ENCODE measurements at regions not wholly inside any gene's neighbourhood (a gene's known extent, or its start where the extent isn't known, plus 50 kb on each side); places are given as distances from the start of the nearest gene placed in this dataset.
"Not testable (repeated sequence)": the region's sequence is repeated elsewhere in the genome, so short reads cannot be mapped to it uniquely, and the experiment has no call there.

GRCh38 chr13:83722443-83722842, 159.8 kb downstream of the SLITRK1 start:
- no peak for DNase-seq

DNA sequence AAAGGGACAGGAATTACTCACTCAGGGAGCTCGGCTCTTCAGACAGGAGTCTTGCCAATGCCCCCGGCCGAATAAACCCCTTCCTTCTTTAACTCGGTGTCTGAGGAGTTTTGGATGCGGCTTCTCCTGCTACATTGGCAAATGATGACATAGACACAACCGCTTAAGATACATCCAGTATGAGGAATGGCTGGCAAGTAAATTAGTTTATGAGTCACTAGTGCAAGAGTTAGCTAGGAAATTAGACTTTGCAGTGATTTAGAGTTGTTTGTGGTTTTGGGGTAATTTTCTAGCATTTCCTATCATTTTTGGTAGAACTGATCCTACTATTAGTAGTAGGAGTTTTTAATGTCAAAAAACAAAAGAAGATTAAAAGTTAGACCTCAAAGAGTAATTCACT, 166.2 kb downstream of the SLITRK1 start:
- DNase-seq: no peak

DNA sequence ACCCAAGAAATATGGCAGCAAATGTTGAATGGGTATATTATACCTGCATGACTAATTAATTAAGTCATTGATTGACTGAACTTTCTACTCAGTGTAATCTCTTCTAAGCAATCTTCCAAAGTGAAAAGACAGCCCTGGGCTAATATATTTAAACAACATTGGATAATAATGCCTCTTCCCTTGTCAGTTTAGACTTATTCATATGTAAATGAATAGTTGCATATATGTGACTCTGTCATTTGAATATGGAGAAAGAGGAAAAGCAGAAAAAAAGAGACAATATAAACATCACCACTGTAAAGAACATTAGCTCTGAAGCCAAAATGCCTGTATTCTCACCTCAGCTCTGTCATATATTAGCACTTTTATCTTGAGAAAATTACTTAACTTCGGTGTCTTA, 168.0 kb downstream of the SLITRK1 start:
- DNase-seq: no peak

DNA sequence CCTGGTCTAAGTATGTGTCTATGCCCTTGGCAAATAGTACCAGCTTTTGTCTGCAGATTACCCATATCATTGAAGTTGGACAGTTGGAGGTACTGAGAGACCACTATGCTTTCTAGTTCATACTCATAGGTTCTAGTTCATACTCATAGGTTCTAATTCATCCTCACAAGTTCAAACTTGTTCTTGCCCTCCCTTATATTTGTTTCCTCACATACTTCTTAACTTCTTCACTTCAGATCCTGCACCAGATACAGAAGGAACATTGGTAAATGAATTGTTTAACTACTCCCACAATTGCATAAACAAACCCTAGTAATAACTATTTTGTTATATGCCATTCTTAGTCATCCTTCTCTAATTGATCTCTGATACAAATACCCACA, 172.2 kb downstream of the SLITRK1 start:
- no peak for DNase-seq

DNA sequence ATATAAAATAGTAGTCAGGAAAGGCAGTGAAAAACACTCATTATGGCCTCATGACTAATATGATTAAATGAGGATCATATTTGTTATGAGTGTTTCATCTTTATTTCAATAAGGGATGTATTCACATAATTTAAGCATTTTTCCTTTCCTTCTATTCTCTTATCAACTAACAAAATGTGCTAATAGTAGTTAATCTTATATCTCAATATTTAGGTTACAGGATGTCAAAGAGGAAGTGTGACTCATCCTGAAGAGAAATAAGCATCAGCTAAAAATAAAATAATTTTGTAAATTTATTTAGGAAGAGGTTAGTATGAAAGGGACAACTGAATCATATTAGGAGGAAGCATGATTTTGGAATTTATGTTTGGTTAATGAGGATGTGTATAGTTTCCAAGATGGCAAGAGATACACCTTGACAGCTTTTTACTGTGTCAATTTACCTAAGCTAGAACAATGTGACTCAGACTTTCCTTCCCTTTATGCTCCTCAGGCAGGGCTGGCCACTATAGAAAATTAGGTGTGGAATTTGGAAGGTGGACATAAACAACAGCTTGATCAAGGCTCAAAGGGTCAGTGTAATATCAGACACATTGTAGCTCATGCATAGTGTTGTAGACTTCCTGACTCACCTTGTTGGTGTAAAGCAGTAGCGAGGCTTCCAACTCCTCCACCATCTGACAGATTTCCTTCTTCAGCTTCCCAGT, 172.7 kb downstream of the SLITRK1 start:
- no peak for DNase-seq

DNA sequence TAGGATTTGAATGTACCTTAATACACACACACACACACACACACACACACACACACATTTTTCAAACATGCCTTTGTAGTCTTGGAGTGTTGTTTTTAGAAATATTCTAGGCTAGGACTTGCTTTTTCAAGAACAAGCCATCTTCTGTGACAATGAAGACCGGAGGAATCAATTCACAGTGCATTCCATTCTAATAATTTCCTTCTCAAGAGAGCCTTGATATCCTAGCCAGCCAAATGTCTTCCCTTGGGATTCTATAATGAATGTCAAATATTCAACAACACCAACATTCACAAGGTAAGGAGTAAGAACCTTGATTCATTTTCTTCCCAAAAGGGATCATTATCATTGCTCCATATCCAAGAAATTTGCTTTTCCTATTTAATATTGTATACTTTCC, 180.3 kb downstream of the SLITRK1 start:
- no peak for DNase-seq

GRCh38 chr13:83692800-83693199, 189.5 kb downstream of the SLITRK1 start:
- DNase-seq: no peak

DNA sequence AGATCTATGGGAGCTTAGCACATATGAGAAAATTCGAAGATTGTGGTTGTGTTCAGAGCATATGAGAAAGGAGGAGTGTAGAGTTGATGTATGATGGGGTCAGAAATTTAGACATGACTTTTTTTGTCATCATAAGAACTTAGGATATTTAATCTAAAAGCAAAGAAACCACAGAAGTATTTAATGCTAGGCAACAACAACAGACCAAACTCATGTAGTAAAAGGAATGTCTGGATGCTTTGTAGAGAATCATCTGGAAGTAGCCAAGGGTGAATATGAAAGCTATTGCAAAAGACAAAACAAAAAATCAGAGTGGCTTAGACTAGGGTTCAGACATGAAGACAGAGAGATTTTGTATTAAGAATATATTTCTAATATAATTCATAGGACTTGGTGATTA, 190.3 kb downstream of the SLITRK1 start:
- no peak for DNase-seq

DNA sequence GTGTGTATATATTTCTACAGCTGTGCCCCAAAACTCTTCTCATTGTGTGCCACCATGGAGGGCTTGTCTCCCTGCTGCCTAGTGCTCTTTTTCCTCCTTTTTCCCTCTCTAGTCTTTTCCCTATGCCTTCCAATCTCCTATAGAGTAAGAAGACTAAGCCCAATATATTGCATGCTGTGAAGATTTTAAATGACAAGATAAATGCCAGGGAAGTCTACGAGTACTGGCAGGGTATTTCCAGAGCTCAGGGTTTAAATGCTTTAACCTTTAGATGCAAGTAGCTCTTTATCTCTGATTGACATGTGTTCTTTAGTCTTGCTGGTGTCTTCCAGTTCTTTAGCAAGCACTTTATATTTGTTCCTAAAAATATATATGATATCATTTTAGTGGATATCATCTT, 200.7 kb downstream of the SLITRK1 start:
- DNase-seq: no peak

DNA sequence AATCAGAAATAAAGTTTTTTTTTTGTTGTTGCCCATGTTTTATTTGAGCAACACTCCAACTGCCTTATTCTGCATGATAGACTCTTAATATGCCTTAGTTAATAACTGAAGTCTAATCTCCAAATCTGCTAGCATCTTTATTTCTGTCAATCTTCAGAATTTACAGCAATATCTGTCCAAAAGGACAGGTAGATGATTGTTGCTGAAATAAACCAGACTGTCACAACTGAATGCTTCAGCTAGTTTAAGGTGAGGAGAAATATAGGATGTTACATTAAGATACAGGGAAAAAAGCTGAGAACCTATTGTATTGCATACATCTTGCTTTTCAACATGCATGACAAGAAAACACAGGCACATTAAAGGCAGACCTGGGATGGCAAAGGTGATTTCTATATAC, 204.3 kb downstream of the SLITRK1 start:
- DNase-seq: no peak

DNA sequence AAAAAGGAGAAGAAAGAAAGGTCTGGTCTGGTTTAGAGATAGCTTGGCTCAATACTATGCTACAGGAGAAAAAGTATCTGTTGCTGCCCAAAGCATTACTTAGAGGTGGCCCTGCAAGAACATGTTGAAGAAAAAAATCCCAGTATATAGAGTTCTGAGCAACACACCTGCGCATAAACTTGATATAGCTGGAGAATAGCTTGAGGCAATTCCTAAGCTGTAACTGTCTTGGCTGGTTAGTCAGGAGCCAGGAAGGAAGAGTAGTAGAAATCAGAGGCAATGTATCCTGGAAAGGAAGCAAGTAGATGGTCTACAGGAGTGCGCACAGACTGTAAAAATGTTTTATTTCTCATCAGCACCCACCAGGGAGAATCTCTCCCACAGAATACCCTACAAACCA, 209.7 kb downstream of the SLITRK1 start:
- no peak for DNase-seq

- no peak for DNase-seq
These were observed 214.7 kb downstream of the SLITRK1 start for GRCh38 chr13:83667606-83668005.

GRCh38 chr13:83666141-83666540, 216.1 kb downstream of the SLITRK1 start:
- no peak for DNase-seq

DNA sequence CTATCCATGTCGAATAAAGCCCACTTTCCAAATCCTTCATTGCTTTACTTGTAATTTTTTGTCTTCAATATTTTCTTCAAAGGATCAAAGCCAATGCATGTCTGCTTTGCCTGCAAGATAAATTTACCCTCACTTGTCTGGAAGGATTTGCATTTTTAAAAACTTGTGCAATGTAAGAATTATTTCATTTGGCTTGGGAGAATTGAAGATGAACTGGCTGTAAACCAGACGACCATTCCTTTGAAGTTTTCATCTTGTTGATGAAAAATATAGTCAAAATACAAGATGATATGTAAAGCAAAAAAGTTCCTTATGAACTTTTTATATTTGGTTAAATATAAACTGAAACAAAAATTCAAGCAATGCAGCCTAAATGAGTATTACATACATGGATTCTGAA, 225.0 kb downstream of the SLITRK1 start:
- no peak for DNase-seq

- DNase-seq: not testable (repeated sequence)
These were observed 239.7 kb downstream of the SLITRK1 start for GRCh38 chr13:83642617-83643016.

DNA sequence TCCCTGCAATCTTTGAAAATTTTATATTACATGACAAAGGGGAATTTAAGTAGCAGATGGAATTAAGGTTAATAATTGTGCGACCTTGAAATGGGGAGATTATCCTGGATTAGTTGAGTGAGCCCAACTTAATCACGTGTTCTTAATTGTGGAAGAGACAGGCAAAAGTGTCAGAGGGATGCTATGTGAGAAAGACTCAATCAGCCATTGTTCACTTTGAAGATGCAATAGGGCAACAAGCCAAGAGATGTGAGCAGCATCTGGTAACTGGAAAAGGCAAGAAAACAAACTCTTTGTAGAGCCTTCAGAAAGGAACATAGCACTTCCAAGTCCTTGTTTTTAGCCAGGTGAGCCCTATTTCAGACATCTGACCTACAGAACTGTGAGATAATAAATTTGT, 247.7 kb downstream of the SLITRK1 start:
- DNase-seq: no peak

- DNase-seq: no peak
These were observed 248.5 kb downstream of the SLITRK1 start for GRCh38 chr13:83633746-83634145.

GRCh38 chr13:83622422-83622784, 259.9 kb downstream of the SLITRK1 start:
- no peak for DNase-seq

GRCh38 chr13:83621765-83622421, 260.4 kb downstream of the SLITRK1 start:
- no peak for DNase-seq

- DNase-seq: no peak
These were observed 261.6 kb downstream of the SLITRK1 start for GRCh38 chr13:83620530-83621220.

- DNase-seq: no peak
These were observed 263.3 kb downstream of the SLITRK1 start for GRCh38 chr13:83618966-83619365.

DNA sequence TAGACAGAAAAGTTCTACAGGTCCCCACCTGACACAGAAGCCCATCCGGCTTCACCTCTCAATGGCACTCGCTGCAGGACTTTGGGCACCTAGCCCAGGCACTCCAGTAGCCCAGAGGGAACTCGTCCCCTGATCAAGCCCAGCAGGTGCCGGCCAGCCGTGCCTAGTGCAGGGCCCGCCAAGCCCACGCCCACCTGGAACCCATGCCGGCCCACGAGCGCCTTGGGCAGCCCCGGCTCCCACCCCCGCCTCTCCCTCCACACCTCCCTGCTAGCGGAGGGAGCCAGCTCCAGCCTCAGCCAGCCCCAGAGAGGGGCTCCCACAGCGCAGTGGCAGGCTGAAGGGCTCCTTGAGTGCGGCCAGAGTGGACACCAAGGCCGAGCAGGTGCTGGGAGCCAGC, 268.8 kb downstream of the SLITRK1 start:
- DNase-seq: peak; percentile 7

DNA sequence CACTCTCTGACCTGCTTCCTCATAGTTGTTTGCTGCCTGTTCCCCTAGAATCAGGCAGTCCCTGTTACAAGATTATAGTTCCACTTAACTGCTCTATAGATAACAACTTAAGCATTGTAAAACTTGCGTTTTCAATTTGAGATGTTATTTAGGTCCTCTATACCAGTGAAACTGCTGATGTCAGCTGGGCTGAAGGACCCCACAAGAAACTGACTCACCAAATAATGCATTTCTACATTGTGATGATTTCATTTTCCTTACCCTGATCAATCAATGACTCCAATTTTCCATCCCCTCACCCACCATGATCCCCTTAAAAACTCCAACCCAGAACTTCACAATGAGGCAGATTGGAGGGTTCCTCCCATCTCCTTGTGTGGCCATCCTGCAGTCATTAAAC, 280.7 kb downstream of the SLITRK1 start:
- no peak for DNase-seq

- DNase-seq: no peak
These were observed 290.2 kb downstream of the SLITRK1 start for GRCh38 chr13:83592095-83592494.

All from activated gamma-delta T cell (primary cell).